ENCODE measurements at regions not wholly inside any gene's neighbourhood (a gene's known extent, or its start where the extent isn't known, plus 50 kb on each side); places are given as distances from the start of the nearest gene placed in this dataset.

- no peak overlapping the region for H3K27ac ChIP-seq (ENCODE audit: insufficient read depth, low read length)
- no peaks in the 10 kb centered on the region for H3K36me3 ChIP-seq (ENCODE audit: control insufficient read depth, insufficient read depth, low read length)
- no peaks in the 10 kb centered on the region for H3K27me3 ChIP-seq (ENCODE audit: control insufficient read depth, insufficient read depth, low read length)
- H3K4me3 ChIP-seq (replicated peaks in 1 of 4; ENCODE audit: control extremely low read depth in 1 of 4, insufficient read depth in 1 of 4, low read depth in 3 of 4, low read length in 4 of 4), result no peak overlapping the region
- no peak for TF ChIP-seq CTCF (conservative IDR thresholded peaks at IDR 0.05 in 1 of 2, IDR thresholded peaks at IDR 0.05 in 1 of 2; ENCODE audit: low read depth in 1 of 2, low read length in 2 of 2)
- TF ChIP-seq EZH2 (IDR thresholded peaks at IDR 0.05; ENCODE audit: low read length, missing control alignments), result no peak
- no peaks in the 10 kb centered on the region for H3K9me3 ChIP-seq (ENCODE audit: control insufficient read depth, insufficient read depth, low read depth, low read length)
- no peak overlapping the region for H2AFZ ChIP-seq (ENCODE audit: low read length)
- H3K4me1 ChIP-seq (ENCODE audit: control insufficient read depth, extremely low read depth, insufficient read depth, low read length), result no peaks in the 10 kb centered on the region
- no peak for DNase-seq (ENCODE audit: low read depth in 2 of 2)
- no peak overlapping the region for H3K4me2 ChIP-seq (ENCODE audit: extremely low read depth, insufficient read depth, low read length)
- no peaks in the 10 kb centered on the region for H4K20me1 ChIP-seq (ENCODE audit: control insufficient read depth, extremely low read depth, insufficient read depth, low read length)
- H3K79me2 ChIP-seq (ENCODE audit: control insufficient read depth, insufficient read depth, low read length), result no peaks in the 10 kb centered on the region
- H3K9ac ChIP-seq (ENCODE audit: insufficient read depth, low read length), result no peak overlapping the region
Measured at GRCh38 chr14:62381311-62382070, 619.3 kb downstream of the SNAPC1 start.

DNA sequence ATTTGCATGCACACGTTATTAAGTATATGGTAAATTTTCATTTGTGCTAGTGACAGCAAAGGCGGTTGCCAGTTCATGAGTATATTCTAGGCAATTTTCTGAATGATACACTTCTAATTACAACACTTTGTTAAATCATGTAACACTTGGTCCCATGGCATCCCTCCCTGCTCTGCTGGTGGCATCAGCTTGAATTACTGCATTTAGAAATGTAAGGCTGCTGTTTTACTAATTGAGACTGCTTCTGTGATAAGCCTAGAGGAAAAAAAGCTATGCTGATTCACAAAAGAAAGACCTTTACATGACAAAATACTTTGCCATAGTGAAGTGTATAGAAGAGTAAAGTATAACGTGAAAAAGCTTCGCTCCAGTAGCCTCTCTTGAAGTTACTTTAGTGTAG is 636.1 kb downstream of the KCNH5 start:
- H2AFZ ChIP-seq (ENCODE audit: low read length), result no peak overlapping the region
- H3K79me2 ChIP-seq (ENCODE audit: control insufficient read depth, insufficient read depth, low read length), result no peaks in the 10 kb centered on the region
- H3K27me3 ChIP-seq (ENCODE audit: control insufficient read depth, insufficient read depth, low read length), result no peaks in the 10 kb centered on the region
- TF ChIP-seq CTCF (conservative IDR thresholded peaks at IDR 0.05 in 1 of 2, IDR thresholded peaks at IDR 0.05 in 1 of 2; ENCODE audit: low read depth in 1 of 2, low read length in 2 of 2) (no peak), EZH2 (IDR thresholded peaks at IDR 0.05; ENCODE audit: low read length, missing control alignments) (no peak)
- no peaks in the 10 kb centered on the region for H3K36me3 ChIP-seq (ENCODE audit: control insufficient read depth, insufficient read depth, low read length)
- DNase-seq (ENCODE audit: low read depth in 2 of 2), result peak in 1 of 2 donors; percentile 30
- H4K20me1 ChIP-seq (ENCODE audit: control insufficient read depth, extremely low read depth, insufficient read depth, low read length), result no peaks in the 10 kb centered on the region
- no peaks in the 10 kb centered on the region for H3K9me3 ChIP-seq (ENCODE audit: control insufficient read depth, insufficient read depth, low read depth, low read length)
- no peak overlapping the region for H3K4me2 ChIP-seq (ENCODE audit: extremely low read depth, insufficient read depth, low read length)
- H3K27ac ChIP-seq (ENCODE audit: insufficient read depth, low read length), result no peak overlapping the region
- no peaks in the 10 kb centered on the region for H3K4me1 ChIP-seq (ENCODE audit: control insufficient read depth, extremely low read depth, insufficient read depth, low read length)
- H3K9ac ChIP-seq (ENCODE audit: insufficient read depth, low read length), result no peak overlapping the region
- no peak overlapping the region for H3K4me3 ChIP-seq (replicated peaks in 1 of 4; ENCODE audit: control extremely low read depth in 1 of 4, insufficient read depth in 1 of 4, low read depth in 3 of 4, low read length in 4 of 4)

GRCh38 chr14:62409626-62410300 is 635.5 kb downstream of the KCNH5 start:
- no peaks in the 10 kb centered on the region for H3K9me3 ChIP-seq (ENCODE audit: control insufficient read depth, insufficient read depth, low read depth, low read length)
- H3K36me3 ChIP-seq (ENCODE audit: control insufficient read depth, insufficient read depth, low read length), result no peaks in the 10 kb centered on the region
- H3K79me2 ChIP-seq (ENCODE audit: control insufficient read depth, insufficient read depth, low read length), result no peaks in the 10 kb centered on the region
- H4K20me1 ChIP-seq (ENCODE audit: control insufficient read depth, extremely low read depth, insufficient read depth, low read length), result no peaks in the 10 kb centered on the region
- no peaks in the 10 kb centered on the region for H3K4me1 ChIP-seq (ENCODE audit: control insufficient read depth, extremely low read depth, insufficient read depth, low read length)
- H3K27me3 ChIP-seq (ENCODE audit: control insufficient read depth, insufficient read depth, low read length), result no peaks in the 10 kb centered on the region
- H3K27ac ChIP-seq (ENCODE audit: insufficient read depth, low read length), result no peak overlapping the region
- H3K4me2 ChIP-seq (ENCODE audit: extremely low read depth, insufficient read depth, low read length), result no peak overlapping the region
- H3K9ac ChIP-seq (ENCODE audit: insufficient read depth, low read length), result no peak overlapping the region
- no peak for TF ChIP-seq EZH2 (IDR thresholded peaks at IDR 0.05; ENCODE audit: low read length, missing control alignments)
- TF ChIP-seq CTCF (conservative IDR thresholded peaks at IDR 0.05 in 1 of 2, IDR thresholded peaks at IDR 0.05 in 1 of 2; ENCODE audit: low read depth in 1 of 2, low read length in 2 of 2), result no peak
- no peak overlapping the region for H2AFZ ChIP-seq (ENCODE audit: low read length)
- no peak overlapping the region for H3K4me3 ChIP-seq (replicated peaks in 1 of 4; ENCODE audit: control extremely low read depth in 1 of 4, insufficient read depth in 1 of 4, low read depth in 3 of 4, low read length in 4 of 4)
- DNase-seq (ENCODE audit: low read depth in 2 of 2), result peak; percentile 73 to 95

Data from fibroblast of lung (primary cell).